Posterior cingulate gyrus (tissue), 11 donors: ENCODE measurements at regions not wholly inside any gene's neighbourhood (a gene's known extent, or its start where the extent isn't known, plus 50 kb on each side); places are given as distances from the start of the nearest gene placed in this dataset.
A peak's percentile ranks its signal among the peaks of the same experiment; 100 is the strongest.

Experiments used
- DNase-seq, 10 donors: peaks; one replicate each; pipeline versions ENCODE4 v3.0.0 to v3.0.0-alpha.2; 2020 to 2021; ENCODE audit warnings: mixed read lengths in 3 of 10
- intact Hi-C: fragments of 100-400 bp; cut with DNase I; formaldehyde crosslinking; loops from one replicate; pipeline ENCODE4 v1.15.1; 2023

DNA sequence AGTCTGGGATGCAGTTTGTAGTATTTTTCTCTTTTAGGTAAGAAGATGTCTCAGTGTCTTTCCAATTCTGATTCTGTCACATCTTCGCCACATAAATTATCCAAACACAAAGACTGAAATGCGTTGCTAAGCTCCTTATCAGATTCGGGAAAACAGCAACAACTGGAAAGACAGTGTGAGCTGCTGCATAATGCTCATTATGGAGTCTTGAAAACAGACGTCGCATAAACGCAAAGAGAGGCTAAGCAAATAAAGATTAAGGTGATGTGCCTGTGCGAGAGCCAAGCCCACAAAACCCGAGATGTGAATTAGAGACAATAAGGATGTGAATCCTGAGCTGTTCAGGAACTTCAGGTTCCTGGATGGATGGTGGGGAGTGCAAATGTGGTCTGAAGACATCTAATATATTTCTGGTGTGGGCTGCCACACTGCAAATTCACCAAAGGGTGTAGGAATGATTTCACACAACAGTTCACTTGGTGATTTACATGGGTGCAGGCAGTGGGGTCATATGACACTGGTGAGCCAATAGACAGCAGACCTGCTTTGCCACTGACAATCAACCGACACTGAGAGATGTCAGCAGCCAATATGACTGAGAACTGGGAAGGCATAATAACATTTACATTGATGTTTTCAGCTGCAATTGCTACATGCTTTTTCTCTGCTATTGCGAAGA lies 195.8 kb downstream of the MTX2 start:
- DNase-seq, result peak in 3 of 10 donors; percentile 10 to 73 (median 47)
- intact Hi-C loops, result no loop called here

DNA sequence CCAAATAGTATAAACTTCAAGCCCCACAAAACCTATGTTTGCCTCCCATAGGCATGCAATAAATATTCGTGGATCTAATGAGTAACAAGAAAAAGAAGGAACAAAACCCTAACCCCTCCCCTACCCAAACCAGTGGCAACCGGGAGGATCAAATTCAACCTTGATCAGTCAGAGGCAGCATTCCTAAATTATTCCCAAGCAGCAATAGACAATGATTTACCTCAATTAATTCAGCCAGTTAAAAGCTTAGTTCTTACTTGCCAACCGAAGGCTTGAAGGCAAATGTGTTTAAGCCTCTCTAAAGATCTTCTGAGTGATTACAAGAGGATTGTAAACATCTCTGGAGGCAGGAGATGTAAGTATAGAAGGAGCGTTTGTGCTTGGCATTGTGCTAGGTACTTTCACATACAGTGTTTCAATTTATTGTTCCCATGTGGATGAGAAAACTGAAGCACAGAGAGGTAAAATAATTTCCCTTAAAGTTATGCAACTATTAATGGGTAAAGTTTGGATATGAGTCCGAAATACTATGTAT lies 197.7 kb downstream of the MTX2 start:
- DNase-seq, result no peak
- intact Hi-C loops, result no loop called here

DNA sequence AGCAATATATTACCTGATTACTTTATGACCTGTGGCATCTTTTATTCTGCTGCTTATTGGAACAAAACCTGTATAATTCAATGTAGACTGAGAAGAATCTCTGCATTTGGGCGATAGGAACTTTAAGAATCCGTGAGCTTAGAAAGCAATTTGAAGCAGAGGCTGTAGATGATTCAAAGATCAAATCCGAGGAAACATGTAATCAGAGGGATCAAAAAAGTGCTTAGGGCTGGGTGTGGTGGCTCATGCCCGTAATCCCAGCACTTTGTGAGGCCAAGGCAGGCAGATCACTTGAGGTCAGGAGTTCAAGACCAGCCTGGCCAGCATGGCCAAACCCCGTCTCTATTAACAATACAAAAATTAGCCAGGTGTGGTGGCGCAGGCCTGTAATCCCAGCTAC lies 198.4 kb downstream of the MTX2 start:
- intact Hi-C loops, result no loop called here
- no peak for DNase-seq

DNA sequence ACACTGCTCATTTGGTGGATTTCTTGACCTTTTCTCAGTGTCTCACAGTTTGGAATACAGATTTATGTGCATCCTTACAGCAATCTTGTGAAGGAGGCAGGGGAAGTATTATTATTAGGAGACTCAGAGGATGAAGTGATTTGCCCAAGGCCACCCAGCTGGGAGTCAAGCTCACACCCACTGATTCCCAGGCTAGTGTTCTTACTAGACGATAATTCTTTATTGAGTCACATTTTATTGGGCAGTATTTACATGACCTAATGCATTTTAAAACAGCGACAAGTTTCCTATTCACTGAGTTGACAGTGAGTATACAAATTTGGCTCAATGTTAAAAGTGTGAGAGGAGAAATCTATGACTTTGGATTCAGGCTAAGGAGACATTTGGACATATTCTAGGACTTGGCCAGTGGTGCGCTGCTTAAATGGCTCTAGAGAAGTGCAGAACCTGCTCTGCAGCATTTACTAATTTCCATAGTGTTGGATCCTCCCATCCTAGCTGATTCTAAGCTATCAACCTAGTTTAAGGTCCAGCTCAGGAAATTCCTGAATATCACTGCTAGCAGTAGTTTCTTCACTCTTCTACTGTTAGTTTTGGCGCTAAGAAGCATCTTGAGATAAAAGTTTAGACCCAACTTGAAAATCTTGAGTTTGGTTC lies 199.3 kb downstream of the MTX2 start:
- DNase-seq, result no peak
- intact Hi-C loops, result no loop called here

DNA sequence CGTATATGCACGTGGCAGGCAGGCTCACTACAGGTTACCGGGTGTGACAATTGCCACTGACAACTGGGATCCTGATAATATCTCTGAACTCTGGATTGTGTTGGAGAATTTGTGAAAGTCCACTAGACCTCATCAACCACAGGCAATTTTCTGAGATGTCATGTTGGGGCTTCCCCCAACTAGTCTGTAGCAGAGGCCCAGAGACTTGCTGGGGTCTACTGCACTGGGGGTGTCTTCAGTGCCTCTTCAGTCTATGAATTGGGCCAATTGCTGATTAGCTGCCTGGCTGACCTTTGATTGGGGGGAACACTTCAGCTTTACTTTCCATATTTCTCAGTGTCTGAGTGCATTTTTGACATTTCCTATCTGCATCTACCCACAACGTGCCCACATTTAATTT lies 201.5 kb downstream of the MTX2 start:
- DNase-seq, result no peak

DNA sequence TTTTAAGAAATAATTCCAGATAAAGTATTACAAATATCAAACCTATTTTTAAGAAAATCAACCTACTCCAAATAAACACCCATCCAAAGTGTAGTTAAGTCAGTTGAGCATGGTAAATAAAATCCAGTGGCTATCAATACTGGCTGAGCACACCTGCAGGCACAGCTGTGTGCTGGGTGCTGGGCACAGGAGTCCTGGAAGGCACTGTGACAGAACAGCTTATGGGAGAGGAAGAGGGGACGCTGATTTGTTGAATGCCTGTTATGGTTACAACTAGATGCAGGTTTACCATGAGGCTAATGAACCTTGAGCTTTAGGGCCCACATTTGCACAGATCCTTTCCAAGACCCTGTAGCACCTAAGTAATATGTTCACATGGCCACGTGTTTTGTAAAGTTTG lies 202.7 kb downstream of the MTX2 start:
- intact Hi-C loops, result no loop called here
- DNase-seq, result no peak

More for the DNA sequence above, 201.5 kb downstream of the MTX2 start:
- intact Hi-C loops, result no loop called here

DNA sequence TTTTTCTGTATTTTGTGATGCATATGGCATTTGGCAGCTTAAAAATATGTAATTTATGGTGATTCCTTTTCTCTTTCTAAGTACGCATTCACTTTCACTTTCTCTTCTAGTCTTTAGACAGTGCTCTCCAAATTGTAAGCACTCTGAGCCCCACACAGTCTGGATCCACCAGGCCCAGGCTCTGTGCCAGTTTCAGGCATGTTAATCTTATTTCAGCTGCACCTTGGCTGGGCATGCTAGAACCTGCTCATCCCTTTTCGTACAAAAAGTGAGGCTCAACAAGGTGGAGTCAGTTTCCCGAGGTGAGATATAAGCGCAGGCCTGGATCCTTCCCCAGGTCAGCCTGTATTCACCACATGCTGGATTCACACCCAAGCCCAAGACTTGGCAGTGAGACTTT lies 203.9 kb downstream of the MTX2 start:
- no peak for DNase-seq
- intact Hi-C loops, result no loop called here

DNA sequence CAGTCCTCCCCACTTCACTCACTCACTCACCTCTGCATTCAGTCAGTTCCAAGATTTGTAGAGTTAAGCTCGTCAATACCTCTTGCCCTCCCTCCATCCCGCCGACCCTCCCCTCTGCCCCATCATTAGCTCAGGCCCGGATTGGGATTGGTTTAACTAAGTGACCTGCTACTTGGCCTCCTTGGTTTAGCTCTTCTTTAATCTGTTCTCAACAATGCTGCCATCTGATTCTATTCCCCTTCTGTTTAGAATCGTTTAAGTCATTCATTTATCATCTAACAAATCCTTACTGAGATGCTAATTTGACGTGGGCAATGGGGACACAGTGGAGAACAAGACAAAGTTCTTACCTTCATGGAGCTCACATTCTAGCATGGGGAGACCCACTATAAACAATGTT lies 204.6 kb downstream of the MTX2 start:
- DNase-seq, result no peak
- intact Hi-C loops, result no loop called here

DNA sequence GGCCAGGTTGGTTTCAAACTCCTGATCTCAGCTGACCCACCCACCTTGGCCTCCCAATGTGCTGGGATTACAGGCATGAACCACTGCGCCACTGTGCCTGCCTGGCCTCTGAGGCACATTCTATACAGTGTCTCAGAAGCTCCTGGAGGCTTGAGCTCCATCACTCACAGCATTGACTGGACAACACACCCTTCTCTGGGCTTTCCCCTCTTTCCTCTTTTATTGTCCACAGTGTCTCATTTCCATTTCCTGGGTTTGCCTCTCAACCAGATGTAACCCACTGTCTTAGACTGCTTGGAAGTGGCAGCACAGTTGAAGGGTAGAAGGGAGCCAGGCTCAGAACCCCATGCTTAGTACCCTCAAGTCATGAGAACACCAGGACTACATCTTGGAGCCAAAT lies 208.1 kb downstream of the MTX2 start:
- intact Hi-C loops, result no loop called here
- no peak for DNase-seq

DNA sequence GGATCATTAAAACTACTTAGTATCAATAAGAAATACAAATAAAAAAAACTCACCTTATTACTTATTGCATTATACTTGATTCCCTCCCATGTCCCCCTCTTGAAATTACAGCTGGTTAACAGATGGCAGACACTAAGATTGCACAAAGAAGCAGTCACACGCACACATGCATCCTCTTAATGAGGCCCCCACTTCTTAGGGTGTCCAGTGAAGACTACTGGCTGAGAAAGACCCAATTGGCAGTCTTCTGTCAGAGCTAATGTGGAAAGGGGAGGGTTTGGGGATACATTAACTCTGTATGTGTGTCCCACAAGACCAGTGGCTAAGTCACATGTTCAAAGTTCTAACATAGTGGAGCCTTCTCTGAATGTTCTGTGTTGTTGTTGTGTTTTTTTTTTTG lies 210.7 kb downstream of the MTX2 start:
- intact Hi-C loops, result no loop called here
- DNase-seq, result no peak

DNA sequence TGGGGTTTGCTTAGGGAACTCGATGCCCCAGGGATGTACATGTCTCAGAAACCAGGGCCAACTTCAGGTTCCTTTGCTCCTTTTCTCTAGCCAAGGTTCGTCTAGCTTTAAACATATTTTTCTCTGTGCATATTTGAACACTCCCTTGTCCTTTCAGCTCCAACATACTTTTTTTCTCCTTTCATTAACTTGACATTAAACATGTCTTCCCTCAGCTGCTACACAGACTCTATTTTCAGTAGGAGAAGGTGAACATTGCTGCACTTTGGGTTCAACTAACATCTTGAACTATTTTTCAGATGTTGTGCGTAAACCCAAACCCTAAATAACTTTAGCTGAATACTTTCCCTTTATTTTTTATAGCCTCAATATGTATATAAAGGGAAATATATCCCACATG lies 212.9 kb downstream of the MTX2 start:
- intact Hi-C loops, result no loop called here

DNA sequence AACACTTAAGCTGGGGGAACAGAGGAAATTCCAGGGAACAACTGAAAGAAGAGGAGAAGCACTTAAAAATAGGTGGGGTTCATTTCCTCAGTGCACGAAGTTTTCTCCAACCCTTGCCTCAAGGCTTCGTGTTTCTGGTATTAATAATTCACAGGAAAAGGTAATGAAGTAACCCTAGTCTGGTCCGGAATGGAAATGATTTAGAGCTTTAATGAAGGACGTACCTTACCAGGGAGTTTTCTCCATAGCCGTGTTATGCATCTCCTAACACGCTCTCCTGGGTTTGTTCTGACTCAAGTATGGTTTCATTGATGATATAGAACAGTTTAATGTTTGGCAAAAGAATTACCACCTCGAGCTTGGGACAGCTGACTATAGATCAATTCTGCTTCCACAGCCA lies 214.2 kb downstream of the MTX2 start:
- intact Hi-C loops, result no loop called here
- DNase-seq, result no peak

More for the DNA sequence above, 212.9 kb downstream of the MTX2 start:
- DNase-seq, result no peak

DNA sequence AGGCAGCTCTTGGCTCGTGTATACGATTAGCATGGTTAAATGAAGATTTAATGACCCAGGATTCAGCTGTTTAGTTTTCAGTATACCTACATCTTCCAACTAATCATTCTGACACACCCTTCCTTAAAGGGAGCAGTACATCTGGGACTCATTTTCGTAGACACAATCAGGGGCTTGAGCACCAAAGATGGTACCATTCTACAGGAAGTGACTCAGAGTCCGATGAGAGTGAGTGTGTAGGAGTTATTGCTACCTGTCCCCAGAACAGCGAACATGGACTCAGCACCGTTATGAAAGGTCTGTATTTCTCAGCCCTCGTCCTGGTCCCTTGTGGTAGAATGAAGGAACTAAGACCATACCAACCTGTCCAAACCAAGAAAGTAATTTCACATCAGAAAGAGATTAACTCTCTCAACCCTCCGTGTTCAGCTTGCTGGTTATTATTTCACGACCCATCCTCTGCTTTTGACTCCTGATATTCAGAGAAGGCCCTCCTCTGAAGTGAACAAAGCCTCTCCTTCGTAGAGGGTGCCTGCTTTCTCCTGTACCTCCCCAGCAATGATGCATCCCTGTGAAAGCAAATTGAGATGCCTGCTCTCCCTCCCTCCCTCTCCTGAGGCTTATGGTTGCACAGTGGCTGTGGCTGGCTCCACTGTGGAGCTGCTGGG lies 214.8 kb downstream of the MTX2 start:
- no peak for DNase-seq
- intact Hi-C loops, result no loop called here

DNA sequence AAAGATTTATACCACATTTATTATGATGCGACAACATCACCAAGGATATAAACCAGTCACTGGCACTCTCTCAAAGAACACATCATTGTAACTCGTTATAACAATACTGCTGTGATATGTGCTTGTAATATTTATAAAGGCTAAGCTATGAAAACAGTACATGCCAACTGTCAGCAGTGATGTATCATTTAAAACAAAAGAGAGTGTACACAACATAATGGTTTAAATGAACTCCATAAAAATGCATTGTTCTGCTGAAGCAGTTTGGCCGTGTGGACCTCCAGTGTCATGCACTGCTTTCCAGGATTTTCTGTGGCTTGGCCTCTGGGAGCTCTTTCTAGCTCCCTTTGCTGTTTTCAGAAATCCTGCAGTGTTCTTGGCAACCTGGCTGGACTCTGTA lies 215.6 kb downstream of the MTX2 start:
- no peak for DNase-seq
- intact Hi-C loops, result no loop called here

DNA sequence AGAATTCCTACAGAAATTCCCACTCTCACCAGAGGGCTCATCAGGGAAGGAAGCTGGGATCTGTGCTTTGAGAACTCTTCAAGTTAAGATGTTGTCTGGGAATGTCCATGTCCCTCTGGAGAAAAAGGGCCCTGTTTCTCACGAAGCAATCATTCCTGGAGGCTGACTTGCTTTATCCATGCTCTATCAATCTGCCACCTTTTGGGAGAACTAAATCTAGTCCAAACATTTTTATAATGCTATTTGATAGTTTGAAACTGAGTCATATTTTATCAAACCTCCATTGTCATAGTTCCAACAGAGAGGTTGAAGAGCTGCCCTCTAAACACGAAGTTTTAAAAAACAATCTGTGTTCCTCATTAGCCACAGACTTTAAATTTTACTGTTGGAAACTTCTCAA lies 219.2 kb downstream of the MTX2 start:
- no peak for DNase-seq
- intact Hi-C loops, result no loop called here

DNA sequence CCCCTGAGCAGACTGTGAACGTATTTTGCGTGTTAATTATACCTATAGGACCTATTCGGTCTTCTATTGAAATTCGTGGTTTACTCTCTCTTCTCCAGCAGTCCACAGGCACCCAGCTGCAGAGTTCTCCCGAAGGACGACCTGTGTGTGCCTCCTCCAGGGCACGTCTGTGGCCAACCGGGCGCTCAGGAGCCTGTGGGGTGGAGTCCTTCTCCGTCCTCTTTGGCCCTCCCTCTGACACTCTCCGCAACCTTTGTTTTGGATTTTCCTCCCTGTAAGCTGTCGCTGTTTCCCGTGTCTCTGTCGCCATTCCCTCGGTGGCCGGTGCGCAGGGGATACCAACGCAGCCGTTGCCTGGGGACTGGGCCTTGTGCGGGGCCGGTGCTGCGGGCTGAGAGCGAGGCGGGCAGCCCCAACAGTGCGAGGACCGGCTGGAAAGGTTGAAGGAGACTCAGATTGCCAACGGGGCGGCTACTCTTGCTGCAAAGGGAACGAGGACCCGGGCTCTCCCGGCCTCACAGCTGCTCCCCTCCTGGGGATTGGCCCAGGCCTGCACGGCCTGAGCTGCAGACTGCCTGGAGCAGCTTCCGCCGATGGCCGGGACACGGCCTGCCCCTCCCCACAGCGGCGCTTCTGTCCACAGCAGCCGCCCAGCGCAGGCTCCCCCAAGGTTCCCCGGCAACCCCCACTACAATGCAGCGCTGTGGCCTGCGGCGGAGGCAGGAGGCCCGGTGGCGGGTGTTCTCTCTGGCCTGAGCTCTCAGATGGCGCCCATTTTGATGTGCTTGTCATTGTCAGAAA lies 221.0 kb downstream of the MTX2 start:
- intact Hi-C loops, result no loop called here
- DNase-seq, result peak in 7 of 10 donors; percentile 11 to 86 (median 54)

DNA sequence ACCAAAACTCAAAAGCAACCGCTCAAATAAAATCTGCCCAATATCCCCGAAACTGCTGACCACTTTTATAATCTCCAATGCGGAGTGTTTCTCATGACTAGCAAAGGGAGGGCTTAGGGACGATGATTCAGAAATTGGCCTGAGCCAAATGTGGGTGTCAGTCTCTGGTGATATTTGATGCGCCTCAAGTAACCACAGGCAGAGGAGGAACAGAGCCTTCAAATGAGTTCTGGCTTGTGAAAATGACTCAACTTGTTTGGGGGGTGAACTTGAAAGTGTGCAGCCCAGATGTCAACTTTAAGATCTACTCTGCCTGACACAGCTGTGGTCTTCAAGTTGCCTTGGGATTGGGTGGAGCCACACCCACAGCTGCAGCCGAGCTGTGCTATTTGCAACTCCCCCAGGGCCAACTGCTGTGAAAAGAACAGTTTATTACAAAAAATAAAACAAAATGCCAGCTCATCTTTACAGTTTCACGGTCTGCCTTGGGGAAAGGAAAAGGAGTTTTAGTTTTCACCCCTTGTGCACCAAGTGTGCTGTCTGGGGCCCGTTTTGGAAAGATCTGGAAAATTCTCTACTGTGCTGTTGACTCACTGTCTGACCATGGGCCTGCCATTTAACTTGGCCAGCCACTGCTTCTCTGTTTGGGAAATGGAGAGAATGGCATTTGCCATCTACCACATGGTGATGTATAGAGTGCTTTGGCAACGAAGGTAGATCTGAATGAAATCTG lies 222.1 kb downstream of the MTX2 start:
- intact Hi-C loops, result no loop called here
- DNase-seq, result peak in 4 of 10 donors; percentile 13 to 82 (median 75)

DNA sequence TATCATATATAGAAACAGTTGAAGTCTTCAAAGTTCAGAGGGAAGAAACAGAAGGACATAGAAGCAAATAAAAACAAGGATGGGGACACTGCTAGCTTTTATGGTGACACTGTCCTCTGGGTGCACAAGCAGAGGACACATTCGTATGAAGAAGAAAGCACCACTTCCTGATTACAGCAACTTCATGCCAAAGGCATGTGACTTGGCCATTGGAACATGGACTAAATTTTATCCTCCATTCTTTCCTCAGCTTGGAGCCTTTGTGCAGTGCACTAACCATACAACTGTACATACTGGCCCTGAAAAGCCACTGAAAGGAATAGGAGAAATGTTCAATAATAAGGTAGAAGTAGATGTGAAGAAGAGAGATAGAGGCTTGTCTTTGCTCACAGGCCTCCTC lies 223.3 kb downstream of the MTX2 start:
- intact Hi-C loops, result no loop called here
- DNase-seq, result no peak

DNA sequence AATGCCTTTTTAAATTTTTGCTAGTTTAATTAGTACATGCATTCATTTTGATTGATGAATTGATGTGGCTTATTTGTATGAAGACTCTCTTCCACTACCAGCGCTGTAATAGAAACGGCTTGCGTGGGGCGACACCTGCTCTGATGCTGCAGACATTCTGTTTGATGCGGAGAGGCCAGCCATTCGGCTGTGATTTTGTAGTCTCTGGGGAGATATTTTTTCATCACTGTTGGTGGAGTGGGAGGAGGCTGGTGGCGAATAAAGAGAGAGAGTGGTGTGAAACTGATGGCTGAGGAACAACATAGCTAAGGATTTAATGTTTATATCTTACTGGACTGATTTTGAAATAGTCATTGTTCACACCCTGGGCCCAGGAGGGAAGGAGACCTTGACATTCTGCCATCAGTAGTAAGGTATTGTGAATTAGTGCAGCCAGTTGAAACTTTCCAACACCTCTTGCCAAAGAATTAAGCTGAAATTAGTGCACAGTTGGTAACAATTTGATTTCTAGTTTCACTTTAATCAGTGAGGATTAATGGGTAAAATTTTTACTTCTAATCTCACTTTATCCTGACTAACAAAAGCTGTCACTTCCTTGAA lies 224.1 kb downstream of the MTX2 start:
- intact Hi-C loops, result no loop called here
- DNase-seq, result peak in 9 of 10 donors; percentile 19 to 91 (median 38)

DNA sequence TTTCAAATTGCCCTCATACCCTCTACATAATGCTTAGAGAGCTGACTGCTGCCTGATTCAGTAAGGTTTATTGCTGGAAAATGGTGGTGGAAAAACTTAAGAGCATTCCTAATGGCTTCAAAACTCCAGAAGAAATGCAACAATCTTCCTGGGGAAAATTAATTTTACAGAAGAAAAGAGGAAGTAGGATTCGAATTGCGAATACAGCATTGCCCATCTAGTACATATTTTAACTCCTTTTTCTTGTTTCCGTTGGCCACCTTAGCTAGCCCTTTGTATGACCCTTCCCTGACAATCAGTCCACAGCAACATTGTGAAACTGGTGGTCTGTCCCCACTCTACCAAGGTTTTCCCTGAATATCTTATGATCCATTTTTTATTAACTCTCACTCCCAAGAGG lies 224.7 kb downstream of the MTX2 start:
- no peak for DNase-seq
- intact Hi-C loops, result no loop called here
